ENCODE measurements at regions not wholly inside any gene's neighbourhood (a gene's known extent, or its start where the extent isn't known, plus 50 kb on each side); places are given as distances from the start of the nearest gene placed in this dataset.

DNA sequence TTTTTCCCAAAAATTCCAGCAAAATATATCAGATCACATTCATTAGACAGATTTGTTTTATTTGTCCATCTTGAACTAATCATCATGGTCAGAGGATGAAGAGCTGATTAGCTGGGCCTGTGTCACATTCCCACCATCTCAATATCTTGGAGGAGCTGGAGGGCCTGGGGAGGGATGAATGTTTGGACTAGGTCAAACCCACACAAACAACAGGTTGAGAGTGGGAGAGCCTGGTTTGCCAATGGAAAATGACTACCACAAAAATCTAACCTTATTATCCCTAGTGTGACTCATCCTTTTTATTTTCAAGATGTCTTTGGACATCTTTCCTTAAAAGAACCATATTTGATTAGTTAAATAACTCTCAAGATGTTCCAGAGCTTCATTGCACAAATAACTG is 242.4 kb downstream of the OGFRL1 start:
- Histone ChIP-seq H3K4me2 (ENCODE audit: control insufficient read depth, insufficient read depth) (no peak overlapping the region), H4K20me1 (ENCODE audit: control insufficient read depth, insufficient read depth) (no peaks in the 10 kb centered on the region), H3K4me1 (ENCODE audit: control insufficient read depth, insufficient read depth, low read length) (no peaks in the 10 kb centered on the region), H3K9me3 (replicated peaks; ENCODE audit: control insufficient read depth, insufficient read depth, low read length) (no peaks in the 10 kb centered on the region), H3K4me3 (no peak overlapping the region), H3K79me2 (ENCODE audit: control insufficient read depth, insufficient read depth, low read length) (no peaks in the 10 kb centered on the region), H3K27me3 (replicated peaks in 1 of 2; ENCODE audit: control insufficient read depth in 2 of 2, insufficient read depth in 2 of 2, low read length in 1 of 2) (no peaks in the 10 kb centered on the region; a peak in 1 of 4 replicates), H3K9ac (ENCODE audit: control insufficient read depth, insufficient read depth, low read length) (no peak overlapping the region), H2AFZ (ENCODE audit: control insufficient read depth, low read depth, low read length) (no peak overlapping the region), H3K27ac (ENCODE audit: control insufficient read depth, insufficient read depth) (no peak overlapping the region), H3K36me3 (ENCODE audit: control insufficient read depth in 2 of 2, insufficient read depth in 2 of 2, low read length in 1 of 2) (no peaks in the 10 kb centered on the region)
- in situ Hi-C loops (cut with MboI) = loop anchor here (5.0 kb wide), 1 partner anchor 556 kb away; no protein-coding TSS in a partner anchor
- ATAC-seq = no peak
- no peak for DNase-seq (ENCODE audit: low read depth, low spot score)
- CTCF ChIA-PET = interaction anchor here (1.1 to 1.4 kb wide), 3 partner anchors 13 to 516 kb away, joined by 3 to 4 read pairs (median 3); no protein-coding TSS in a partner anchor
- no peak for FAIRE-seq
- RAD21 ChIA-PET (ENCODE audit: unreplicated experiment) = no interaction called here
- intact Hi-C loops (cut with micrococcal nuclease; ENCODE audit: unreplicated experiment) = no loop called here
- BruUV-seq (replicated peaks) = no TSS peak
- SMC1A ChIA-PET (ENCODE audit: uncharacterized antibody, unreplicated experiment) = interaction anchor here (0.6 kb wide), 1 partner anchor 47 kb away, joined by 4 read pairs; no protein-coding TSS in a partner anchor
- no peak for TF ChIP-seq ZZZ3 (IDR thresholded peaks at IDR 0.05; ENCODE audit: control insufficient read depth, insufficient read length, low read depth)
- TF ChIP-seq IKZF2 (IDR thresholded peaks at IDR 0.05) = no peak
- TF ChIP-seq EP300 (IDR thresholded peaks at IDR 0.05; ENCODE audit: borderline replicate concordance in 1 of 2, control insufficient read depth in 1 of 2, low read depth in 2 of 2, low read length in 2 of 2) = no peak
- TF ChIP-seq, protein P1, sequence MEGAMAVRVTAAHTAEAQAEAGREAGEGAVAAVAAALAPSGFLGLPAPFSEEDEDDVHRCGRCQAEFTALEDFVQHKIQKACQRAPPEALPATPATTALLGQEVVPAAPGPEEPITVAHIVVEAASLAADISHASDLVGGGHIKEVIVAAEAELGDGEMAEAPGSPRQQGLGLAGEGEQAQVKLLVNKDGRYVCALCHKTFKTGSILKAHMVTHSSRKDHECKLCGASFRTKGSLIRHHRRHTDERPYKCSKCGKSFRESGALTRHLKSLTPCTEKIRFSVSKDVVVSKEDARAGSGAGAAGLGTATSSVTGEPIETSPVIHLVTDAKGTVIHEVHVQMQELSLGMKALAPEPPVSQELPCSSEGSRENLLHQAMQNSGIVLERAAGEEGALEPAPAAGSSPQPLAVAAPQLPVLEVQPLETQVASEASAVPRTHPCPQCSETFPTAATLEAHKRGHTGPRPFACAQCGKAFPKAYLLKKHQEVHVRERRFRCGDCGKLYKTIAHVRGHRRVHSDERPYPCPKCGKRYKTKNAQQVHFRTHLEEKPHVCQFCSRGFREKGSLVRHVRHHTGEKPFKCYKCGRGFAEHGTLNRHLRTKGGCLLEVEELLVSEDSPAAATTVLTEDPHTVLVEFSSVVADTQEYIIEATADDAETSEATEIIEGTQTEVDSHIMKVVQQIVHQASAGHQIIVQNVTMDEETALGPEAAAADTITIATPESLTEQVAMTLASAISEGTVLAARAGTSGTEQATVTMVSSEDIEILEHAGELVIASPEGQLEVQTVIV (IDR thresholded peaks at IDR 0.05; ENCODE audit: borderline replicate concordance, partially characterized antibody) = no peak
- no peak for TF ChIP-seq RAD51 (IDR thresholded peaks at IDR 0.05)
- TF ChIP-seq STAT1 (conservative IDR thresholded peaks at IDR 0.05) = no peak
- POLR2A ChIA-PET = no interaction called here
